ENCODE measurements at regions not wholly inside any gene's neighbourhood (a gene's known extent, or its start where the extent isn't known, plus 50 kb on each side); places are given as distances from the start of the nearest gene placed in this dataset.

- TF ChIP-seq CTCF (conservative IDR thresholded peaks at IDR 0.05) = no peak
- Mint-ChIP-seq H3K4me1 (peaks cover 3 to 11% of the 10 kb centered on the region in 2 experiments), H3K9me3 (peaks cover 32 to 33% of the 10 kb centered on the region in 2 experiments)
Observed at GRCh38 chr7:106756884-106757283, 95.9 kb upstream of the CCDC71L start.

More at GRCh38 chr7:106756884-106757283, 95.9 kb upstream of the CCDC71L start:
- Histone ChIP-seq H2AK5ac (ENCODE audit: insufficient read length, low read length) (no peak overlapping the region), H3K4ac (ENCODE audit: low read depth, low read length) (no peak overlapping the region), H3K79me2 (ENCODE audit: insufficient read depth, low read length) (no peaks in the 10 kb centered on the region), H3K56ac (ENCODE audit: insufficient read length, low read depth, low read length) (no peak overlapping the region), H4K8ac (replicated peaks; ENCODE audit: insufficient read length, low read depth, low read length) (no peak overlapping the region), H3K14ac (ENCODE audit: insufficient read depth, low read length) (no peak overlapping the region), H3K23ac (ENCODE audit: insufficient read length, low read depth, low read length) (no peak overlapping the region), H2BK15ac (ENCODE audit: low read depth, low read length) (no peak overlapping the region), H3K27me3 (ENCODE audit: insufficient read depth, low read length) (no peaks in the 10 kb centered on the region), H2BK20ac (ENCODE audit: low read depth, low read length, poor library complexity, severe bottlenecking) (no peak overlapping the region), H4K20me1 (ENCODE audit: control insufficient read depth, insufficient read depth, insufficient read length) (no peaks in the 10 kb centered on the region), H3K23me2 (ENCODE audit: insufficient read length, low read depth, low read length, poor library complexity, severe bottlenecking) (no peaks in the 10 kb centered on the region), H3T11ph (ENCODE audit: low read length) (no peak overlapping the region), H2BK12ac (ENCODE audit: insufficient read length, low read depth, low read length) (no peak overlapping the region), H2BK5ac (ENCODE audit: insufficient read length, low read length) (no peak overlapping the region), H3K9me3 (ENCODE audit: control insufficient read depth, low read depth, low read length) (peaks cover 10% of the 10 kb centered on the region), H2AFZ (ENCODE audit: low read length) (no peak overlapping the region), H3K79me1 (ENCODE audit: insufficient read depth, low read depth, low read length, poor library complexity, severe bottlenecking) (no peaks in the 10 kb centered on the region), H3K4me1 (ENCODE audit: insufficient read depth, low read length) (no peaks in the 10 kb centered on the region), H2BK120ac (ENCODE audit: low read depth, low read length, poor library complexity, severe bottlenecking) (no peak overlapping the region), H3K27ac (ENCODE audit: insufficient read length, low read depth, low read length) (no peak overlapping the region), H3K9ac (ENCODE audit: extremely low read depth, insufficient read length, low read length) (no peak overlapping the region), H3K18ac (ENCODE audit: insufficient read length, low read depth, low read length) (no peak overlapping the region), H3K4me2 (ENCODE audit: insufficient read depth, insufficient read length, low read length) (no peak overlapping the region), H4K5ac (ENCODE audit: insufficient read length, low read depth, low read length) (no peak overlapping the region), H4K91ac (ENCODE audit: insufficient read length, low read depth, low read length) (no peak overlapping the region)
- peaks cover 22 to 34% (median 29%) of the 10 kb centered on the region in 3 experiments for H3K36me3 Mint-ChIP-seq (ENCODE audit: insufficient read depth in 1 of 3, low read depth in 3 of 3)
- no peak overlapping the region for H3K4me3 Mint-ChIP-seq
- DNase-seq = no peak
- no CpG with 5 or more reads among the region's 11 CpGs for WGBS (ENCODE audit: extremely low coverage, insufficient read length, low lambda C conversion rate)
- no peaks in the 10 kb centered on the region; the same call in 1 of the 2 replicates for H3K27me3 Mint-ChIP-seq (ENCODE audit: low read depth)
- peak overlapping the region in 1 of 3 experiments; percentile 21; a peak in 1 of 7 replicates for H3K27ac Mint-ChIP-seq
